ENCODE measurements at regions not wholly inside any gene's neighbourhood (a gene's known extent, or its start where the extent isn't known, plus 50 kb on each side); places are given as distances from the start of the nearest gene placed in this dataset.
"Not testable (repeated sequence)": the region's sequence is repeated elsewhere in the genome, so short reads cannot be mapped to it uniquely, and the experiment has no call there.

DNA sequence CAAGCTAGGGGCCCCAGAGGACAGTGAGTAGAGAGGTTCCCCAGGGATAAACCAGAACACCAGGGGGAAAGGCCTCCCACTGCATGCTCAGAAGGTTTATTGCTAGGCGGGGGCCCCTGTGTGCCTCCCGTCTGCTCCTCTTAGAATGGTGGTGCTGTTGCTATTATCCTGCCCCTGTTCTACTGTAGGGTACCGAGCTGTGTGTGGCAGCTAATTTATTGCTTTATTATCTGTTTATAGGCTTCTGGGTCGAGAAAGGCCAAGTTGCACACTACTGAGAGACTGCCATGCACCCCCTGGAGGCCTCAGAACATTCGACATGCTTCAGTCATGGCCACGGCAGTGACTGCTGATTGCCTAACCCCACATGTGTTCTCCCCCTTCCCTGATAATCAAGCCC lies 373.6 kb downstream of the ANAPC1 start:
- H4K5ac ChIP-seq (ENCODE audit: insufficient read length, low read depth, low read length); H4K91ac ChIP-seq (replicated peaks; ENCODE audit: insufficient read length, low read length); H3K27ac ChIP-seq (ENCODE audit: low read depth, low read length); H3K9me3 ChIP-seq (ENCODE audit: insufficient read depth in 2 of 2, low read depth in 1 of 2, low read length in 1 of 2); H2AK5ac ChIP-seq (ENCODE audit: low read depth, low read length); H3K4me3 ChIP-seq (ENCODE audit: extremely low read depth in 1 of 4, insufficient read depth in 2 of 4, low read depth in 3 of 4, low read length in 4 of 4); H4K8ac ChIP-seq (ENCODE audit: extremely low read depth, insufficient read depth, low read length); H3K79me2 ChIP-seq (ENCODE audit: control insufficient read depth in 1 of 2, insufficient read depth in 2 of 2, low read length in 2 of 2); H3K36me3 ChIP-seq (ENCODE audit: control insufficient read depth in 2 of 4, insufficient read depth in 4 of 4, low read length in 3 of 4); H3K79me1 ChIP-seq (ENCODE audit: low read depth, low read length); CTCF ChIA-PET (ENCODE audit: partially characterized antibody); H2AFZ ChIP-seq (ENCODE audit: low read length); H3K18ac ChIP-seq (ENCODE audit: extremely low read depth, low read length); H2BK15ac ChIP-seq (ENCODE audit: low read length); FAIRE-seq; DNase-seq (ENCODE audit: low read depth in 1 of 2, low spot score in 2 of 2); H2BK120ac ChIP-seq (replicated peaks; ENCODE audit: low read depth, low read length); H3K23me2 ChIP-seq (ENCODE audit: low read depth, low read length); H4K20me1 ChIP-seq (replicated peaks in 1 of 2; ENCODE audit: control insufficient read depth in 1 of 2, insufficient read depth in 2 of 2, low read length in 2 of 2); H2BK20ac ChIP-seq (ENCODE audit: low read length); POLR2A ChIA-PET (ENCODE audit: partially characterized antibody); H2BK12ac ChIP-seq (ENCODE audit: low read depth, low read length); H3K27me3 ChIP-seq (replicated peaks in 1 of 4; ENCODE audit: control insufficient read depth in 3 of 4, extremely low read depth in 1 of 4, insufficient read depth in 3 of 4, low read length in 3 of 4); H3K4ac ChIP-seq (replicated peaks; ENCODE audit: insufficient read length, low read depth, low read length); H3K23ac ChIP-seq (ENCODE audit: insufficient read length); H3K14ac ChIP-seq (ENCODE audit: insufficient read length); H3K4me2 ChIP-seq (ENCODE audit: insufficient read depth in 1 of 2, low read depth in 2 of 2, low read length in 2 of 2); H3K9ac ChIP-seq (replicated peaks in 1 of 4; ENCODE audit: extremely low read depth in 1 of 4, low read depth in 3 of 4, low read length in 3 of 4); H3K4me1 ChIP-seq (replicated peaks in 1 of 4; ENCODE audit: control insufficient read depth in 3 of 4, insufficient read depth in 4 of 4, low read length in 3 of 4); H2BK5ac ChIP-seq (ENCODE audit: low read depth, low read length); H3K56ac ChIP-seq (replicated peaks; ENCODE audit: insufficient read length, low read depth, low read length): not testable (repeated sequence)
- WGBS, 2 experiments (ENCODE audit: extremely low coverage in 1 of 2, insufficient coverage in 1 of 2, insufficient read length in 1 of 2, insufficient replicate concordance in 2 of 2, low coverage in 1 of 2, low lambda C conversion rate in 2 of 2, missing lambda C conversion rate in 1 of 2) = 92% methylated on average over 5 of the region's 6 CpGs; no CpG with 5 or more reads in 1 of the 2 experiments

DNA sequence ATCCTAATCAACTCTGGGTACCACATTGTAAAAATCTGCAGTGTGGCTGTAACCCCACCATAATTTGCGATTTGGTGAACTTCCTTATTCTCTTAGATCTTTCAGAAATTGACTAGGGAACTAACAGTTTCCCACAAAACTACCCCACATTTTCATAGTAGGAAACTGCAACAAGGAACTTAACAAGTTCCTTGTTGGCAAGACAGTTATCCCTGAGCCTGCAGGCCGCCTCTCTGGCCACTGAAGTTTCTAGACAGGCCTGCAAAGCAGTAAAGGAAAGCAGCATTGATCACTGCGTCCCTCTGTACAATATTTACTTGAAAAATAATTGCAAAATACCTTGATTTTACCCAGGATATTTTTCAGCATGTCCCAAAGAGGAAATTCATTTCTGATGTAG lies 372.9 kb downstream of the ANAPC1 start:
- H3K23ac ChIP-seq (ENCODE audit: insufficient read length); H3K4me2 ChIP-seq (ENCODE audit: insufficient read depth in 1 of 2, low read depth in 2 of 2, low read length in 2 of 2); H3K4me1 ChIP-seq (replicated peaks in 1 of 4; ENCODE audit: control insufficient read depth in 3 of 4, insufficient read depth in 4 of 4, low read length in 3 of 4); H2BK5ac ChIP-seq (ENCODE audit: low read depth, low read length); H4K8ac ChIP-seq (ENCODE audit: extremely low read depth, insufficient read depth, low read length); H4K20me1 ChIP-seq (replicated peaks in 1 of 2; ENCODE audit: control insufficient read depth in 1 of 2, insufficient read depth in 2 of 2, low read length in 2 of 2); H3K23me2 ChIP-seq (ENCODE audit: low read depth, low read length); H2BK20ac ChIP-seq (ENCODE audit: low read length); H3K18ac ChIP-seq (ENCODE audit: extremely low read depth, low read length); H3K36me3 ChIP-seq (ENCODE audit: control insufficient read depth in 2 of 4, insufficient read depth in 4 of 4, low read length in 3 of 4); H3K56ac ChIP-seq (replicated peaks; ENCODE audit: insufficient read length, low read depth, low read length); H2AFZ ChIP-seq (ENCODE audit: low read length); H3K79me2 ChIP-seq (ENCODE audit: control insufficient read depth in 1 of 2, insufficient read depth in 2 of 2, low read length in 2 of 2); DNase-seq (ENCODE audit: low read depth in 1 of 2, low spot score in 2 of 2); H2BK12ac ChIP-seq (ENCODE audit: low read depth, low read length); H3K9me3 ChIP-seq (ENCODE audit: insufficient read depth in 2 of 2, low read depth in 1 of 2, low read length in 1 of 2); CTCF ChIA-PET (ENCODE audit: partially characterized antibody); H3K27me3 ChIP-seq (replicated peaks in 1 of 4; ENCODE audit: control insufficient read depth in 3 of 4, extremely low read depth in 1 of 4, insufficient read depth in 3 of 4, low read length in 3 of 4); POLR2A ChIA-PET (ENCODE audit: partially characterized antibody); H3K4me3 ChIP-seq (ENCODE audit: extremely low read depth in 1 of 4, insufficient read depth in 2 of 4, low read depth in 3 of 4, low read length in 4 of 4); H3K9ac ChIP-seq (replicated peaks in 1 of 4; ENCODE audit: extremely low read depth in 1 of 4, low read depth in 3 of 4, low read length in 3 of 4); H2BK120ac ChIP-seq (replicated peaks; ENCODE audit: low read depth, low read length); FAIRE-seq; H2BK15ac ChIP-seq (ENCODE audit: low read length); H3K14ac ChIP-seq (ENCODE audit: insufficient read length); H3K79me1 ChIP-seq (ENCODE audit: low read depth, low read length); H2AK5ac ChIP-seq (ENCODE audit: low read depth, low read length); H3K27ac ChIP-seq (ENCODE audit: low read depth, low read length); H4K91ac ChIP-seq (replicated peaks; ENCODE audit: insufficient read length, low read length); H3K4ac ChIP-seq (replicated peaks; ENCODE audit: insufficient read length, low read depth, low read length); H4K5ac ChIP-seq (ENCODE audit: insufficient read length, low read depth, low read length): not testable (repeated sequence)
- WGBS, 2 experiments (ENCODE audit: extremely low coverage in 1 of 2, insufficient coverage in 1 of 2, insufficient read length in 1 of 2, insufficient replicate concordance in 2 of 2, low coverage in 1 of 2, low lambda C conversion rate in 2 of 2, missing lambda C conversion rate in 1 of 2) = 57% methylated on average over 1 of the region's 3 CpGs; no CpG with 5 or more reads in 1 of the 2 experiments

Measured in H1 (cell line).